Mesenchymal stem cell (in vitro differentiated cells and primary cell): ENCODE measurements at regions not wholly inside any gene's neighbourhood (a gene's known extent, or its start where the extent isn't known, plus 50 kb on each side); places are given as distances from the start of the nearest gene placed in this dataset.
"Not testable (repeated sequence)": the region's sequence is repeated elsewhere in the genome, so short reads cannot be mapped to it uniquely, and the experiment has no call there.

Source experiments
- DNase-seq: peaks from one replicate; pipeline ENCODE4 v3.0.0-alpha.2; 2013
- H2AFZ ChIP-seq: one replicate; pipeline ENCODE4 v1.6.1; 2013; ENCODE audit warnings: low read depth, mild to moderate bottlenecking, control low read depth, inconsistent platforms, low read length, moderate library complexity
- H2AK5ac ChIP-seq: 2 replicates; pipeline ENCODE4 v1.6.1; 2013; ENCODE audit warnings: low read length, moderate library complexity, mild to moderate bottlenecking, inconsistent platforms; ENCODE audit not compliant: severe bottlenecking
- H2BK120ac ChIP-seq: one replicate; pipeline ENCODE4 v1.6.1; 2013; ENCODE audit warnings: low read depth, mild to moderate bottlenecking, inconsistent platforms, low read length, moderate library complexity
- H2BK12ac ChIP-seq, 2 experiments: one replicate each; pipeline ENCODE4 v1.6.1; 2013; ENCODE audit warnings: inconsistent platforms in 2 of 2, low read length in 2 of 2, mild to moderate bottlenecking in 2 of 2, moderate library complexity in 2 of 2, control low read depth in 1 of 2
- H2BK15ac ChIP-seq: one replicate; pipeline ENCODE4 v1.6.1; 2013; ENCODE audit warnings: mild to moderate bottlenecking, low read depth, inconsistent platforms; ENCODE audit not compliant: poor library complexity, severe bottlenecking
- H2BK5ac ChIP-seq: 2 replicates; pipeline ENCODE4 v1.6.1; 2013; ENCODE audit warnings: low read depth, mild to moderate bottlenecking, low read length, control low read depth, inconsistent platforms; ENCODE audit not compliant: poor library complexity, severe bottlenecking
- H3K14ac ChIP-seq, 2 experiments: one replicate each; pipeline ENCODE4 v1.6.1; 2013; ENCODE audit warnings: inconsistent platforms in 2 of 2, low read length in 2 of 2, control low read depth in 1 of 2, mild to moderate bottlenecking in 1 of 2, moderate library complexity in 1 of 2
- H3K18ac ChIP-seq, 2 experiments: one replicate each; pipeline ENCODE4 v1.6.1; 2013; ENCODE audit warnings: inconsistent platforms in 2 of 2, low read length in 2 of 2, control low read depth in 1 of 2, low read depth in 1 of 2, mild to moderate bottlenecking in 1 of 2
- H3K23ac ChIP-seq, 2 experiments: one replicate each; pipeline ENCODE4 v1.6.1; 2013; ENCODE audit warnings: inconsistent platforms in 2 of 2, low read length in 2 of 2, mild to moderate bottlenecking in 2 of 2, moderate library complexity in 2 of 2, control low read depth in 1 of 2
- H3K27ac ChIP-seq: 2 replicates; pipeline ENCODE4 v1.5.1; 2013; ENCODE audit warnings: mild to moderate bottlenecking, moderate library complexity, low read length, control low read depth, inconsistent platforms; ENCODE audit not compliant: poor library complexity, severe bottlenecking
- H3K27me3 ChIP-seq, 2 experiments: 2 replicates each; pipeline versions ENCODE4 v1.6.1 to v1.7.0; 2013; ENCODE audit warnings: low read length in 2 of 2, mild to moderate bottlenecking in 2 of 2, moderate library complexity in 2 of 2, control low read depth in 1 of 2, inconsistent platforms in 1 of 2; ENCODE audit not compliant: control insufficient read depth in 1 of 2, insufficient read depth in 1 of 2
- H3K36me3 ChIP-seq, 2 experiments: 2 replicates each; pipeline versions ENCODE4 v1.6.1 to v1.7.0; 2013; ENCODE audit warnings: low read length in 2 of 2, control low read depth in 1 of 2, inconsistent platforms in 1 of 2, low read depth in 1 of 2, mild to moderate bottlenecking in 1 of 2; ENCODE audit not compliant: insufficient read depth in 2 of 2, control insufficient read depth in 1 of 2
- H3K4ac ChIP-seq, 2 experiments: one replicate each; pipeline ENCODE4 v1.6.1; 2013; ENCODE audit warnings: inconsistent platforms in 2 of 2, low read length in 2 of 2, mild to moderate bottlenecking in 2 of 2, moderate library complexity in 2 of 2, control low read depth in 1 of 2, low read depth in 1 of 2
- H3K4me1 ChIP-seq: 2 replicates; pipeline ENCODE4 v1.6.1; 2013; ENCODE audit warnings: low read depth, low read length, control low read depth; ENCODE audit not compliant: control insufficient read depth, insufficient read depth
- H3K4me2 ChIP-seq: 2 replicates; pipeline ENCODE4 v1.6.1; 2013; ENCODE audit warnings: low read length, mild to moderate bottlenecking, inconsistent platforms; ENCODE audit not compliant: poor library complexity, severe bottlenecking
- H3K4me3 ChIP-seq, 2 experiments: 2 replicates each; pipeline versions ENCODE4 v1.5.1 to v1.7.0; 2013; ENCODE audit warnings: low read length in 2 of 2, mild to moderate bottlenecking in 2 of 2, control low read depth in 1 of 2, low read depth in 1 of 2; ENCODE audit not compliant: insufficient read depth in 1 of 2
- H3K79me1 ChIP-seq: replicated peaks from 2 replicates; pipeline ENCODE4 v1.6.1; 2013; ENCODE audit warnings: mild to moderate bottlenecking, control low read depth, low read length, inconsistent platforms; ENCODE audit not compliant: poor library complexity, severe bottlenecking
- H3K9ac ChIP-seq: 2 replicates; pipeline ENCODE4 v1.7.0; 2013; ENCODE audit warnings: mild to moderate bottlenecking, low read length, moderate library complexity
- H3K9me3 ChIP-seq: 2 replicates; pipeline ENCODE4 v1.7.0; 2013; ENCODE audit warnings: mild to moderate bottlenecking, low read length; ENCODE audit not compliant: control insufficient read depth
- H4K8ac ChIP-seq: one replicate; pipeline ENCODE4 v1.6.1; 2013; ENCODE audit warnings: inconsistent platforms, mild to moderate bottlenecking, low read length, moderate library complexity
- H4K91ac ChIP-seq: one replicate; pipeline ENCODE4 v1.6.1; 2013; ENCODE audit warnings: mild to moderate bottlenecking, low read length, inconsistent platforms
- WGBS: methylation state at CpG from one replicate; pipeline ENCODE4 v1.1.7; 2013; ENCODE audit warnings: mixed read lengths; 5-methylcytosine and 5-hydroxymethylcytosine counted together

GRCh38 chr16:9014389-9014788 lies 50.7 kb upstream of the USP7 start:
- Histone ChIP-seq H2BK5ac (no peak overlapping the region), H4K8ac (no peak overlapping the region), H3K9me3 (peaks cover 7% of the 10 kb centered on the region), H3K4me3 (peak overlapping the region in 1 of 2 experiments; percentile 37), H3K27ac (no peak overlapping the region), H3K4ac (no peak overlapping the region), H3K14ac (no peak overlapping the region), H3K79me1 (no peaks in the 10 kb centered on the region), H2BK15ac (no peak overlapping the region), H3K4me1 (peaks cover 4% of the 10 kb centered on the region), H2AK5ac (no peak overlapping the region), H2BK120ac (no peak overlapping the region), H4K91ac (no peak overlapping the region), H3K23ac (no peak overlapping the region), H3K9ac (no peak overlapping the region), H2BK12ac (no peak overlapping the region), H3K27me3 (peaks cover 0 to 6% of the 10 kb centered on the region in 2 experiments), H3K18ac (no peak overlapping the region), H2AFZ (no peak overlapping the region), H3K4me2 (no peak overlapping the region), H3K36me3 (no peaks in the 10 kb centered on the region)
- WGBS, result 92% methylated on average over 1 of the region's 1 CpG
- no peak for DNase-seq

DNA sequence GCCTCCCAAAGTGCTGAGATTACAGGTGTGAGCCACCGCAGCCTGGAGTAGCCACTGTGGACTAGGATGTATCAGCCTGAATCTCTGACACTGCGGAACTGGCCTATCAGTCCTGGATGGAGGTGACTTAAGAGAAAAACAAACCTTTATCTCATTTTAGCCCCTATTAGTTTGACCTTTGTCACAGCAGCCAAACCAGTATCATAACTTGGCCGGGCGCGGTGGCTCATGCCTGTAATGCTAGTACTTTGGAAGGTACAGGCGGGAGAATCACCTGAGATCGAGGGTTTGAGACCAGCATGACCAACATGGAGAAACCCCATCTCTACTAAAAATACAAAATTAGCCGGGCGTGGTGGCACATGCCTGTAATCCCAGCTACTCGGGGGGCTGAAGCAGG lies 51.8 kb upstream of the USP7 start:
- Histone ChIP-seq H2BK12ac (no peak overlapping the region), H4K91ac (no peak overlapping the region), H3K27ac (no peak overlapping the region), H4K8ac (no peak overlapping the region), H3K14ac (no peak overlapping the region), H3K4ac (no peak overlapping the region), H2AK5ac (no peak overlapping the region), H3K4me3 (no peak overlapping the region), H2BK120ac (no peak overlapping the region), H3K27me3 (peaks cover 0 to 6% of the 10 kb centered on the region in 2 experiments), H2AFZ (no peak overlapping the region), H3K9me3 (peaks cover 7% of the 10 kb centered on the region), H3K4me1 (peaks cover 4% of the 10 kb centered on the region), H2BK15ac (no peak overlapping the region), H3K79me1 (no peaks in the 10 kb centered on the region), H3K4me2 (no peak overlapping the region), H2BK5ac (no peak overlapping the region), H3K36me3 (no peaks in the 10 kb centered on the region), H3K18ac (no peak overlapping the region), H3K9ac (no peak overlapping the region), H3K23ac (no peak overlapping the region)
- over 99% methylated on average over 9 of the region's 10 CpGs for WGBS
- DNase-seq, result no peak

- H3K79me1 ChIP-seq, H2AFZ ChIP-seq, H2BK120ac ChIP-seq, H3K14ac ChIP-seq, H3K36me3 ChIP-seq, DNase-seq, H3K23ac ChIP-seq, H4K8ac ChIP-seq, H3K4me3 ChIP-seq, H3K9me3 ChIP-seq, H3K4me1 ChIP-seq, H3K18ac ChIP-seq, H3K9ac ChIP-seq, H3K27ac ChIP-seq, H2BK15ac ChIP-seq, H2BK5ac ChIP-seq, H3K4ac ChIP-seq, H3K4me2 ChIP-seq, H4K91ac ChIP-seq, H2AK5ac ChIP-seq, H2BK12ac ChIP-seq, H3K27me3 ChIP-seq: not testable (repeated sequence)
- 100% methylated on average over 1 of the region's 1 CpG for WGBS
These were observed 52.3 kb upstream of the USP7 start for GRCh38 chr16:9016005-9016404.

- Histone ChIP-seq H3K4ac (no peak overlapping the region), H3K14ac (no peak overlapping the region), H3K23ac (no peak overlapping the region), H3K18ac (no peak overlapping the region), H3K36me3 (no peaks in the 10 kb centered on the region), H3K4me3 (no peak overlapping the region), H3K9ac (no peak overlapping the region), H4K91ac (no peak overlapping the region), H3K27me3 (peaks cover 0 to 6% of the 10 kb centered on the region in 2 experiments), H2BK120ac (no peak overlapping the region), H2AFZ (no peak overlapping the region), H3K9me3 (peaks cover 9% of the 10 kb centered on the region), H3K4me1 (peaks cover 4% of the 10 kb centered on the region), H3K79me1 (no peaks in the 10 kb centered on the region), H3K4me2 (no peak overlapping the region), H2BK15ac (no peak overlapping the region), H2BK12ac (no peak overlapping the region), H3K27ac (no peak overlapping the region), H2AK5ac (no peak overlapping the region), H2BK5ac (no peak overlapping the region), H4K8ac (no peak overlapping the region)
- WGBS, result 80% methylated on average over 3 of the region's 3 CpGs
- DNase-seq, result no peak
These were observed 53.1 kb upstream of the USP7 start for GRCh38 chr16:9016824-9017223.
